GM23338 (cell line): ENCODE measurements at regions not wholly inside any gene's neighbourhood (a gene's known extent, or its start where the extent isn't known, plus 50 kb on each side); places are given as distances from the start of the nearest gene placed in this dataset.

Experiments used
- ATAC-seq: fragments of 200-7000 bp; cut with Tn5 transposase; 3 replicates; pipeline ENCODE4 v1.9.1; 2020
- DNase-seq: peaks from one replicate; pipeline ENCODE4 v3.0.0-alpha.2; 2015; ENCODE audit warnings: low spot score
- H2AFZ ChIP-seq: fragments of 200-600 bp; sonication (generic); 2 replicates; pipeline ENCODE4 v1.8.0; 2016; ENCODE audit warnings: antibody characterized with exemption, mild to moderate bottlenecking, moderate library complexity
- H3F3A ChIP-seq: fragments of 200-600 bp; sonication (generic); replicated peaks from 2 replicates; pipeline ENCODE4 v1.8.0; 2017; ENCODE audit warnings: antibody characterized with exemption, mixed run types, low read depth
- H3K27ac ChIP-seq: fragments of 200-600 bp; sonication (generic); 2 replicates; pipeline ENCODE4 v1.6.1; 2016; ENCODE audit warnings: low read depth
- H3K27me3 ChIP-seq: fragments of 200-600 bp; sonication (generic); 2 replicates; pipeline ENCODE4 v1.8.0; 2016; ENCODE audit warnings: mild to moderate bottlenecking, mixed run types, moderate library complexity; ENCODE audit not compliant: insufficient read depth
- H3K36me3 ChIP-seq: fragments of 200-600 bp; sonication (generic); 2 replicates; pipeline ENCODE4 v1.8.0; 2016; ENCODE audit warnings: mild to moderate bottlenecking; ENCODE audit not compliant: insufficient read depth
- H3K4me1 ChIP-seq: fragments of 200-600 bp; sonication (generic); 2 replicates; pipeline ENCODE4 v1.8.0; 2016; ENCODE audit warnings: mild to moderate bottlenecking, moderate library complexity; ENCODE audit not compliant: insufficient read depth
- H3K4me2 ChIP-seq: fragments of 200-600 bp; sonication (generic); 2 replicates; pipeline ENCODE4 v1.7.1; 2017; ENCODE audit warnings: mixed run types
- H3K4me3 ChIP-seq: fragments of 200-600 bp; sonication (generic); 2 replicates; pipeline ENCODE4 v1.6.1; 2016; ENCODE audit warnings: mixed run types
- H3K79me2 ChIP-seq: fragments of 200-600 bp; sonication (generic); replicated peaks from 2 replicates; pipeline ENCODE4 v1.8.0; 2017; ENCODE audit warnings: mild to moderate bottlenecking; ENCODE audit not compliant: insufficient read depth
- H3K9me2 ChIP-seq: fragments of 200-600 bp; sonication (generic); 2 replicates; pipeline ENCODE4 v1.8.0; 2017; ENCODE audit not compliant: insufficient read depth
- H4K20me1 ChIP-seq: fragments of 200-600 bp; sonication (generic); replicated peaks from 2 replicates; pipeline ENCODE4 v1.8.0; 2017; ENCODE audit warnings: mild to moderate bottlenecking; ENCODE audit not compliant: insufficient read depth
- H3K27ac Mint-ChIP-seq: 2 replicates; pipeline ENCODE4 v1.8.0; 2020; ENCODE audit warnings: inconsistent platforms, mild to moderate bottlenecking, moderate library complexity, mixed read lengths
- H3K27me3 Mint-ChIP-seq: 3 replicates; pipeline ENCODE4 v1.8.0; 2022; ENCODE audit warnings: low read depth, mild to moderate bottlenecking, moderate library complexity, mixed read lengths, inconsistent platforms; ENCODE audit not compliant: insufficient read depth, poor library complexity
- H3K36me3 Mint-ChIP-seq: 3 replicates; pipeline ENCODE4 v1.8.0; 2021; ENCODE audit warnings: low read depth, mild to moderate bottlenecking, inconsistent platforms, moderate library complexity, mixed read lengths
- H3K4me1 Mint-ChIP-seq: 3 replicates; pipeline ENCODE4 v1.8.0; 2020; ENCODE audit warnings: mild to moderate bottlenecking, inconsistent platforms, mixed read lengths
- H3K4me3 Mint-ChIP-seq: 3 replicates; pipeline ENCODE4 v1.8.0; 2021; ENCODE audit warnings: moderate library complexity, mild to moderate bottlenecking, inconsistent platforms, mixed read lengths
- H3K9me3 Mint-ChIP-seq: 3 replicates; pipeline ENCODE4 v1.8.0; 2020; ENCODE audit warnings: moderate library complexity, mild to moderate bottlenecking, inconsistent platforms, mixed read lengths
- CREB1 ChIP-seq: fragments of 250-450 bp; sonication (Bioruptor Pico); IDR thresholded peaks from 2 replicates; pipeline ENCODE4 v1.5.0; 2020; ENCODE audit warnings: low read depth, mild to moderate bottlenecking, moderate library complexity
- CTCF ChIP-seq, 2 experiments: fragments of 200-600 bp in 1 of 2; sonication (generic) in 1 of 2; conservative IDR thresholded peaks; 2 replicates each; pipeline versions ENCODE4 v1.5.1 to v1.6.1; 2016 to 2017; ENCODE audit warnings: antibody characterized with exemption in 2 of 2, low read depth in 2 of 2, mild to moderate bottlenecking in 2 of 2, moderate library complexity in 1 of 2
- ETS1 ChIP-seq: IDR thresholded peaks from 2 replicates; pipeline ENCODE4 v1.6.1; 2016; ENCODE audit warnings: antibody characterized with exemption
- EZH2 ChIP-seq: fragments of 200-600 bp; sonication (generic); IDR thresholded peaks from one replicate; pipeline ENCODE4 v1.8.0; 2017; ENCODE audit warnings: antibody characterized with exemption, mild to moderate bottlenecking, low read depth; ENCODE audit not compliant: unreplicated experiment
- EZH2phosphoT487 ChIP-seq: fragments of 200-600 bp; sonication (generic); IDR thresholded peaks from one replicate; pipeline ENCODE4 v1.8.1; 2018; ENCODE audit warnings: antibody characterized with exemption; ENCODE audit not compliant: unreplicated experiment
- JUNB ChIP-seq: IDR thresholded peaks from one replicate; pipeline ENCODE4 v1.6.1; 2016; ENCODE audit warnings: antibody characterized with exemption; ENCODE audit not compliant: unreplicated experiment
- NANOG ChIP-seq: IDR thresholded peaks from 2 replicates; pipeline ENCODE4 v1.6.1; 2016; ENCODE audit warnings: antibody characterized with exemption, borderline replicate concordance
- POLR2AphosphoS5 ChIP-seq: IDR thresholded peaks from 2 replicates; pipeline ENCODE4 v1.6.1; 2016; ENCODE audit warnings: antibody characterized with exemption, low read depth
- REST ChIP-seq: IDR thresholded peaks from one replicate; pipeline ENCODE4 v1.6.1; 2018; ENCODE audit warnings: antibody characterized with exemption; ENCODE audit not compliant: unreplicated experiment
- STAT1 ChIP-seq: IDR thresholded peaks from one replicate; pipeline ENCODE4 v1.6.1; 2016; ENCODE audit warnings: antibody characterized with exemption; ENCODE audit not compliant: unreplicated experiment
- ZNF114 ChIP-seq: fragments of 250-450 bp; sonication (Bioruptor Pico); IDR thresholded peaks from 2 replicates; pipeline ENCODE4 v1.5.0; 2020; ENCODE audit warnings: mild to moderate bottlenecking, moderate library complexity
- ZNF331 ChIP-seq: fragments of 250-450 bp; sonication (Bioruptor Pico); IDR thresholded peaks from 2 replicates; pipeline ENCODE4 v1.5.0; 2020; ENCODE audit warnings: low read depth, mild to moderate bottlenecking, moderate library complexity

- no peak for TF ChIP-seq REST
- no peak for TF ChIP-seq CREB1 (CRISPR knock-in tag)
- TF ChIP-seq POLR2AphosphoS5: no peak
- no peak for TF ChIP-seq JUNB
- no peak for TF ChIP-seq ETS1
- TF ChIP-seq NANOG: no peak
Measured at GRCh38 chr12:42798811-42799438, 209.4 kb upstream of the PRICKLE1 start (continued).

GRCh38 chr12:42794806-42795205 lies 205.3 kb upstream of the PRICKLE1 start:
- H3K4me1 Mint-ChIP-seq: no peaks in the 10 kb centered on the region
- Histone ChIP-seq H2AFZ (no peak overlapping the region), H3K36me3 (no peaks in the 10 kb centered on the region), H3K4me2 (no peak overlapping the region), H3F3A (no peaks in the 10 kb centered on the region), H4K20me1 (no peaks in the 10 kb centered on the region), H3K9me2 (no peaks in the 10 kb centered on the region), H3K27ac (no peak overlapping the region), H3K79me2 (no peaks in the 10 kb centered on the region), H3K27me3 (no peaks in the 10 kb centered on the region), H3K4me1 (no peaks in the 10 kb centered on the region), H3K4me3 (no peak overlapping the region)
- H3K4me3 Mint-ChIP-seq: no peak overlapping the region
- DNase-seq (no peak), ATAC-seq (no peak)
- H3K27ac Mint-ChIP-seq: no peak overlapping the region
- peaks cover 2% of the 10 kb centered on the region for H3K27me3 Mint-ChIP-seq
- no peaks in the 10 kb centered on the region for H3K9me3 Mint-ChIP-seq
- no peaks in the 10 kb centered on the region for H3K36me3 Mint-ChIP-seq
- no peak for TF ChIP-seq POLR2AphosphoS5
- no peak for TF ChIP-seq CTCF (conservative IDR thresholded peaks at IDR 0.05; ENCODE audit: low read depth in 2 of 2)
- TF ChIP-seq ZNF331 (CRISPR knock-in tag): no peak
- TF ChIP-seq STAT1: no peak
- TF ChIP-seq EZH2phosphoT487: no peak
- no peak for TF ChIP-seq CREB1 (CRISPR knock-in tag)
- no peak for TF ChIP-seq EZH2
- no peak for TF ChIP-seq JUNB
- TF ChIP-seq ZNF114: no peak
- no peak for TF ChIP-seq NANOG
- TF ChIP-seq ETS1: no peak
